ENCODE measurements at regions not wholly inside any gene's neighbourhood (a gene's known extent, or its start where the extent isn't known, plus 50 kb on each side); places are given as distances from the start of the nearest gene placed in this dataset.

DNA sequence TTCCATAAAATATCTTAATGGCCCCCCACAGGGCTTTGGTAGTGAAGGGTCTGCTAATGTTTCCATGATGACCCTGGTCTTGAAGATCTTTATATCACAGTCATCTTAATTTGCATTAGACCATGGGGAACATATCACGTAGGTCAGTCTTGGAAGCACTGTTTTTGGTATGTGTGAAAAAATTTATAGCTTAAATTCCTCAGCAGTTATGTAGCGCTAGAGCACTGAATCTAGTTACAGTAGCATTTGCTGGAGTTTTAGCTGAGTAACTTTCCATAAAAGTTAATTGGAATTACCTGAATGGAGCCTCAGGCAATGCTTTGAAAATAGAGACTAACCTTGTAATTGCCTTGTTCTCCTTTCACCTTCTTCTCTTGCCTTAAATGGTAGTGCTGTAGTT, 648.8 kb downstream of the IQCM start:
- DNase-seq (ENCODE audit: low read depth, low spot score) (no peak), FAIRE-seq (no peak), ATAC-seq (no peak)
- Histone ChIP-seq H3K27me3 (replicated peaks in 1 of 2; ENCODE audit: control insufficient read depth in 2 of 2, insufficient read depth in 2 of 2, low read length in 1 of 2) (no peaks in the 10 kb centered on the region), H3K4me1 (ENCODE audit: control insufficient read depth, insufficient read depth, low read length) (no peaks in the 10 kb centered on the region), H3K4me3 (no peak overlapping the region), H3K9ac (ENCODE audit: control insufficient read depth, insufficient read depth, low read length) (no peak overlapping the region), H3K9me3 (replicated peaks; ENCODE audit: control insufficient read depth, insufficient read depth, low read length) (no peaks in the 10 kb centered on the region), H3K27ac (ENCODE audit: control insufficient read depth, insufficient read depth) (no peak overlapping the region), H3K4me2 (ENCODE audit: control insufficient read depth, insufficient read depth) (no peak overlapping the region), H3K36me3 (ENCODE audit: control insufficient read depth in 2 of 2, insufficient read depth in 2 of 2, low read length in 1 of 2) (no peaks in the 10 kb centered on the region), H2AFZ (ENCODE audit: control insufficient read depth, low read depth, low read length) (no peak overlapping the region), H3K79me2 (ENCODE audit: control insufficient read depth, insufficient read depth, low read length) (no peaks in the 10 kb centered on the region), H4K20me1 (ENCODE audit: control insufficient read depth, insufficient read depth) (no peaks in the 10 kb centered on the region)
- TF ChIP-seq KDM1A (IDR thresholded peaks at IDR 0.05; ENCODE audit: borderline replicate concordance) (no peak), YBX1 (IDR thresholded peaks at IDR 0.05) (no peak), BACH1 (IDR thresholded peaks at IDR 0.05; ENCODE audit: borderline replicate concordance) (no peak)
- TF ChIP-seq, protein P1, sequence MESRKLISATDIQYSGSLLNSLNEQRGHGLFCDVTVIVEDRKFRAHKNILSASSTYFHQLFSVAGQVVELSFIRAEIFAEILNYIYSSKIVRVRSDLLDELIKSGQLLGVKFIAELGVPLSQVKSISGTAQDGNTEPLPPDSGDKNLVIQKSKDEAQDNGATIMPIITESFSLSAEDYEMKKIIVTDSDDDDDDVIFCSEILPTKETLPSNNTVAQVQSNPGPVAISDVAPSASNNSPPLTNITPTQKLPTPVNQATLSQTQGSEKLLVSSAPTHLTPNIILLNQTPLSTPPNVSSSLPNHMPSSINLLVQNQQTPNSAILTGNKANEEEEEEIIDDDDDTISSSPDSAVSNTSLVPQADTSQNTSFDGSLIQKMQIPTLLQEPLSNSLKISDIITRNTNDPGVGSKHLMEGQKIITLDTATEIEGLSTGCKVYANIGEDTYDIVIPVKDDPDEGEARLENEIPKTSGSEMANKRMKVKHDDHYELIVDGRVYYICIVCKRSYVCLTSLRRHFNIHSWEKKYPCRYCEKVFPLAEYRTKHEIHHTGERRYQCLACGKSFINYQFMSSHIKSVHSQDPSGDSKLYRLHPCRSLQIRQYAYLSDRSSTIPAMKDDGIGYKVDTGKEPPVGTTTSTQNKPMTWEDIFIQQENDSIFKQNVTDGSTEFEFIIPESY (IDR thresholded peaks at IDR 0.05) = no peak
- intact Hi-C loops (cut with micrococcal nuclease; ENCODE audit: unreplicated experiment) (no loop called here), in situ Hi-C loops (cut with MboI) (no loop called here)
- no TSS peak for BruUV-seq (replicated peaks)
- WGBS (ENCODE audit: insufficient coverage, insufficient replicate concordance, low lambda C conversion rate, missing lambda C conversion rate) = 24% methylated on average over 2 of the region's 2 CpGs
- ChIA-PET CTCF (no interaction called here), POLR2A (no interaction called here), SMC1A (ENCODE audit: uncharacterized antibody, unreplicated experiment) (no interaction called here), RAD21 (ENCODE audit: unreplicated experiment) (no interaction called here)

DNA sequence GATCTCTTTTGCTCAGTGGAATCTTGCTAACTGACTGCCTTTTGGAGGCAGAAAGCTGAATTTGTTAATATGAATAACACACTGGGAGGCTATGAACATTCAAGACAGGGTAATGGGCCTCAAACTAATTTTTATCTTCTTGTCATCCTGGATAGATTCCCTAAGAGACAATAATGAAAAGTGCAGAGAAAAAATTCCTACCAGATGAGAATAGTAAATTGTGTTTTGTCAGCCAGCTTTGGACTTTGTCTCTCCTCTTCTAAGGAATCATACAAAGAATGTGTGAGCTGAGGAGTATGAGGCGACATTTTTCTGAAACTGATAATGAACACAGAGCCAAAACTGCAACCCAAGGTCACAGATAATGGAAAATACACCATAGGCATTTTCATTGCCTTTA, 649.3 kb downstream of the IQCM start:
- no TSS peak for BruUV-seq (replicated peaks)
- H3K9ac ChIP-seq (ENCODE audit: control insufficient read depth, insufficient read depth, low read length) = no peak overlapping the region
- DNase-seq (ENCODE audit: low read depth, low spot score) (no peak), ATAC-seq (no peak), FAIRE-seq (no peak)
- H3K79me2 ChIP-seq (ENCODE audit: control insufficient read depth, insufficient read depth, low read length) = no peaks in the 10 kb centered on the region
- WGBS (ENCODE audit: insufficient coverage, insufficient replicate concordance, low lambda C conversion rate, missing lambda C conversion rate) = 17% methylated on average over 1 of the region's 1 CpG
- H3K9me3 ChIP-seq (replicated peaks; ENCODE audit: control insufficient read depth, insufficient read depth, low read length) = no peaks in the 10 kb centered on the region
- ChIA-PET CTCF (no interaction called here), RAD21 (ENCODE audit: unreplicated experiment) (no interaction called here), POLR2A (no interaction called here), SMC1A (ENCODE audit: uncharacterized antibody, unreplicated experiment) (no interaction called here)
- no peak overlapping the region for H3K4me3 ChIP-seq
- no peaks in the 10 kb centered on the region for H3K27me3 ChIP-seq (replicated peaks in 1 of 2; ENCODE audit: control insufficient read depth in 2 of 2, insufficient read depth in 2 of 2, low read length in 1 of 2)
- intact Hi-C loops (cut with micrococcal nuclease; ENCODE audit: unreplicated experiment) = no loop called here
- no peaks in the 10 kb centered on the region for H3K4me1 ChIP-seq (ENCODE audit: control insufficient read depth, insufficient read depth, low read length)
- in situ Hi-C loops (cut with MboI) = no loop called here
- no peak overlapping the region for H3K4me2 ChIP-seq (ENCODE audit: control insufficient read depth, insufficient read depth)
- no peaks in the 10 kb centered on the region for H3K36me3 ChIP-seq (ENCODE audit: control insufficient read depth in 2 of 2, insufficient read depth in 2 of 2, low read length in 1 of 2)
- H4K20me1 ChIP-seq (ENCODE audit: control insufficient read depth, insufficient read depth) = no peaks in the 10 kb centered on the region
- no peak for TF ChIP-seq CHD1 (IDR thresholded peaks at IDR 0.05; ENCODE audit: low read depth, low read length)
- H2AFZ ChIP-seq (ENCODE audit: control insufficient read depth, low read depth, low read length) = no peak overlapping the region
- no peak overlapping the region for H3K27ac ChIP-seq (ENCODE audit: control insufficient read depth, insufficient read depth)

Data from GM12878 (cell line).